Ramos (cell line): ENCODE measurements at regions not wholly inside any gene's neighbourhood (a gene's known extent, or its start where the extent isn't known, plus 50 kb on each side); places are given as distances from the start of the nearest gene placed in this dataset.

Source experiments
- in situ Hi-C: fragments of 300-500 bp; cut with MboI; formaldehyde crosslinking; loops from one replicate; pipeline ENCODE4 v1.14.3; 2022; ENCODE audit warnings: low sequenced_read_pairs; ENCODE audit not compliant: unreplicated experiment

DNA sequence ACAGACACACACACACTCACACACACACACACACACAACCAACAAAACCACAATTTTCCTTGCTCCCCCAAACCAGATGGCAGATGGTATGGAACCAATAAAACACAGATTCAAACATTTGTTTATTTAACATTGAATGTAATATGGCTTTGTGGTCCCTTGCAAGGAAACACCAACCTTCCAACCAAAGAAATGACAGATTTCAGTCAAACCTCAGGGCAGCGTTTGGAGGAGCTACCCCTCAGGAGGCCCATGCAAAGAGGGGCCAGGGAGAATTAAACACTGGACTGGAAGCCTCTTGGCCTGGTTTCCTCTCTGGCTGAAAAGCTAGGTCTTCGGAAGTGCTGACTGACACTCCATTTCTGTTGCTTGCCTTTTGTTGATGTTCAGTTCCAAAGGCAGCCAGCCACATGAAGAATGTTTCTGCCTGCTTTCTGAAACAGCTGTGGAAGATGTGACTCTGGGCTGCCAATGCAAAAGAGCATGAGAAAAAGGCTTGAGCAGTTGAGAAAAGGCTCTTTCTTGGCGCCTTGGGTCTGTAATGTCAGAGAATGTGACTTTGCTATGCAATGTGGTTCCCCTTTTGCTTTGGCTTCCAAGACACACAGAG, 296.1 kb downstream of the RPLP1 start:
- in situ Hi-C loops, result no loop called here

DNA sequence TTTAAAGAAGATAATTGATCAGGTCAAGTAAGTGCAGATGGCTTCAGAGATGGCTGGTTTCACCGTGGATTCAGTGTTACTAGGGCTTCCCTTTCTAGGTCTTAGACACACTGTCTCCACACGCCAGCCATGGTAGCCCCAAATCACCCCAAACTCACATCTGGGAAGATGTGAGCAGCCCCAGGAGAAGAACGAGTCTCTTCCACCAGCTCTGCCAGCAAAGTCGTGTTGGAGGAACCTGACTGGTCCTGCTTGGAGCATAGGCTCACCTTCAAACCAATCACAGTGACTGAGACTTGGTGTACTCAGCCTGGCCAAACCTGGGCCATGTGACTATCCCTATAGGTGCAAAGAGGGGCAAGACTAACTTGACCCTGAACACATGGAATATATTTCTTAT, 296.7 kb downstream of the RPLP1 start:
- in situ Hi-C loops, result no loop called here

DNA sequence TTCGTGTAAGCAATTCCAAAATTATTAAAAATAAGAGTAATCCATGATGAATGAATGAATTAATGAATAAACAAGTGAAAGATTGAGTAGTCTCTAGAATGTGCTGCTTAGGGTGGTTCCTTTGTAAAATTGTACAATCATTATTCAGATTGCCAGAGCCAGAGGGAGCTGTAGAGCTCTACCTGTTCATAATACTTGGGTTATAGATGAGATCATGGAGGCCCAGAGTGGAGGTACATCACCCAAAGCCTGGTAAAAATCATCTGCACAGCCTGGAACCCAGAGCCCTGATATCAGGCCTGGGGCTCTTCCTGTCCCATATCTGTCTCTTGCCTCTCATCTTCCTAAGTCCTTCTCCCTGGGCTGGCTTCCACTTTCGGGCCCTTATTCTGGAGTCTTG, 297.2 kb downstream of the RPLP1 start:
- in situ Hi-C loops, result no loop called here

DNA sequence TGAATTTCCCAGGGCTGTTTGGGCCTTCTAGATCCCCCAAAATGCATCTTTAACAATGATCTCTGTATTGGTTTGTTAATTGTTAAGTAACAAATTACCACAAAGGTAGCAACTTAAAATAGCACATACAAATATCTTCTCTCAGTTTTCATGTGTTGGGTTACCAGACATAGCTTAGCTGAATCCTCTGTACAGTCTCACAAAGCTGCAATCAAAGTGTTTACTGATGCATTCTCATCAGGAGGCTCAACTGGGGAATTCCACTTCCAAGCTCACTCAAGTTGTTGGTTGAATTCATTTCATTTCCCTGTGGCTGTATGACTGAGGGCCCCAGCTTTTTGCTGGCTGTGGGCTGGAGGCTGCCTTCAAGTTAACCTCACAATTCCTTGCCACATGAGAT, 297.6 kb downstream of the RPLP1 start:
- in situ Hi-C loops, result no loop called here

- in situ Hi-C loops, result no loop called here
Observed at GRCh38 chr15:69751147-69751546, 298.5 kb downstream of the RPLP1 start.

DNA sequence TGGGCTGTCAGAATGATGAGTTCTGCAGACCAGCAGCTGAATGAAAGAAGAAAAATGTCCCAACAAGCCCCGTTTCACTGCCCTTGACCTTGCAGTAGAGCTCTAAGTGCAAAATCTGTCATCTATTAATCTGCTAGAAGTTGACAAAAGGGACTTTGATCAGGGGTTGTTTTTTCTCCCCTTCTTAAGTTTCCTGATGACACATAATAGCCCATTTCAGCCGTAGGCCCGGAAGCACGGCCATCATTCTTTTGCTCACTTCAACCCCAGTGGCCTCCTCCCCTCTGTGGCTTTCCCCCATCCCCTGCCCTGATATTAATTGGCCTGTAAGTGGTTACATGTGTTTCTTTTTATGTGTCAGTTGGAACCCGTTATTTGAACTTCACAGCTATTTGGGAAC, 298.9 kb downstream of the RPLP1 start:
- in situ Hi-C loops, result no loop called here

DNA sequence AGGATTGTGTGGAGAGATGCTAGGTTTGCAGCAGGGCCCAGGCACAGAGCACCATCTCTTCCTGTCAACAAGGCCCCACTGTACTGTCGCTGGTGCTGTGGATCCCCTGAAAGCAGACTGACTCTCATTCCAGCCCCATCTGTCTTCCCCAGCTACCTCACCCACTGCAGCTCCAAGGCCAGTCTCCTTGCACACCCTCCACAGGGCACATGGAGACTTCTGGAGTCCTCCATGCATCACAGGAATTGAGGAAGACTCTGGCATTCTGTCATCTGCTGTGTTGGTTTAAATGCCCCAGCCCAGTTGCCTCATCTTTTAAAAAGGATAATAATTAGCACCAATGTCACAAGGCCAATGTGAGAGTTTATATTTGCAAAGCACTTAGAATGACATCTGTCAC, 301.2 kb downstream of the RPLP1 start:
- in situ Hi-C loops, result no loop called here

GRCh38 chr15:69754313-69754712, 301.7 kb downstream of the RPLP1 start:
- in situ Hi-C loops, result no loop called here

DNA sequence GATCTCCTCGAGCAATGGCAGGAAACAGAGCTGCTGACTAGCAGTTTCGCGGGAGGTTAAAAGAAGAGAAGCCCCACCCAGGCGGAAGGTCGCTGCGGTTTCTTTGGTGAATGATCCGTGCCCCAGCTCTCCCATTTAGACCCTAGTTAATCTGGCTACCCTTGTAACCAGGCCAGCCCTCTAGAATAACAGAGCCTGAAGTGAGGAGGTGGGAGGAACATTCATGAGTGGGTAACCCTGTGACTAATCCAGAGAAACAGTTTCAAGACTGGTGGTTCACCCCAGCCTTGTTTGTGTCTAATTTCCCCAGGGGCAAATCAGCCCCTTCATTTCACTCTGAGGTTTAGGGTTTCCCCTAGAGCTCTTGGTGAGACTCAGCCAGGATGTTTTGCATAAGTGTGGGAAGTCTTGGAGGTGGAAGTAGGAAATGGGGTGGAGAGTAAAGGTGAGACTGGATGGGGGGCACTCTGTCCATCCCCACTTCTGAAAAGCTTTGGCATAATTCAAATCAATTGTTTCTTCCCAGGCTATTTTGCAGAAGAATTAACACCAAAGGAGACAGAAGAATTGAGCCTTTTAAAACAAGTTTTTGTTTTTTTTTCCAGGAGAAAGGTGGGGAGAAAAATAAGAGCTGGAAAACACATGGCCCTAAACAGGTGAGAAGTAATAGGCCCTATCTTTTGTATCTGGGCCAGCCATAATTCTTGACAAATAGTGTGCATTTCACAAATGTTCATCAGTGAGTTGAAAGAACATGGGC, 303.1 kb downstream of the RPLP1 start:
- in situ Hi-C loops, result no loop called here

GRCh38 chr15:69756440-69756839, 303.8 kb downstream of the RPLP1 start:
- in situ Hi-C loops, result no loop called here

DNA sequence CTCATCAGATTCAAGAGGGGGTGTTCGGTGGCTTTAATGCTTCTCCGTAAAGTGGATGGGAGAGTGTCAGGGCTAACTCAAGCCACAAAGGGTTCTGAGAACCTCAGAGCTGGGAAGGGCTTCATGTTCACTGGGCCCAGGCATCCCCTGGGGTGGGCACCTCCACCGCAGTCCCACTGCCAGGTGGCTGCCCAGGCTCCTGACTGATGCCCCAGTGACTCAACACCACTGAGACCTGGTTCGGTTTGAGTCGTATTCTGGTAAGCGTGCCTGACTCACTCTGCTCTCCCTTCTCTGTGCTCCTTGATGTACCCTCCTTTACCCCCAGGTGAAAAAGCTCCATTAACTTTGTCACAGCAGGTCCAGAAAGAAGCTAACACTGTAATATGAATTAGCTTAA, 304.6 kb downstream of the RPLP1 start:
- in situ Hi-C loops, result no loop called here

- in situ Hi-C loops, result no loop called here
Observed at GRCh38 chr15:69758291-69758771, 305.7 kb downstream of the RPLP1 start.

DNA sequence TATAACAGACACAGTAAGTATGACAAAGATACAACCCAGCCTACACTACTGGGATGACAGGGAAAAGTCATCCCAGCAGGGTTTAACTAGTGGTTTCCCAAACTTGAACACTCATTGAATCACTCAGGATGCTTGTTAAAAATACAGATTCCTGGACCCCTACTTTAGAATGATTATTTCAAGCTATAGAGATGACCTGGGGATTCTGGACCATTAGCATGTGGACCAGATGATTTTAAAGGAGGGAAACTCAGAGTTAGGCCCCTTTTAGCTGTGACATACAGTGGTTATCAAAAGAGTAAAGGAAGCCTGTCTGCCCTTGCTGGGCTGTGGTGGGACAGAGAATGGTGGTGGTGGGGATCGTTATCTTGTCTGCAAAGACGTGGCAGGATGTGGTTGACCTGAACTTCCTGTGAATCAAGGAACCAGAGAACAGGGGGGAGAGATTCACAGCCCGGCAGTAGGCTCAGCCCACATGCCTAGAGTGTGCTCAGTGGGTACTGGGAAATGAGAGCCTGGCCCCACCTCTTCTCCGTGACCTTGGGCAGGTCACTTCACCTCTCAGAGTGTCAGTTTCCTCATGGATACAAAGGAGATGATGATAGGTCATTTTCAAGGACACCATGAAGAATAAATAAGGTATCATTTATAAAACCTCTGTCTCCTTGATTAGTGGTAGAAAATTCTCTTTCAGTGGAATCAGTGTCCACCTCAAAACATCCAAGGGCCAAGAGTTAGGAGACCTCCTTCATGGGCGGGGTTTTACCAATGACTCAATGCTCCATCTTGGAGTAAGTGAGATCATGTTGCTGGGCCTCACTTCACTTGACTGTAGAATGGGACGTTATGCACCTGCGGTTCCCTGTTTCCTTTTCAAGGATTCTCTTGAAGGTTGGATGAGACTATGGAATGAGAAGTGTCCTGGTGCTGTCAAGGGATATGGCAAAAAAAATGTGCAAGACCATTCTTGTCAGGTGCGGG, 306.5 kb downstream of the RPLP1 start:
- in situ Hi-C loops, result no loop called here

DNA sequence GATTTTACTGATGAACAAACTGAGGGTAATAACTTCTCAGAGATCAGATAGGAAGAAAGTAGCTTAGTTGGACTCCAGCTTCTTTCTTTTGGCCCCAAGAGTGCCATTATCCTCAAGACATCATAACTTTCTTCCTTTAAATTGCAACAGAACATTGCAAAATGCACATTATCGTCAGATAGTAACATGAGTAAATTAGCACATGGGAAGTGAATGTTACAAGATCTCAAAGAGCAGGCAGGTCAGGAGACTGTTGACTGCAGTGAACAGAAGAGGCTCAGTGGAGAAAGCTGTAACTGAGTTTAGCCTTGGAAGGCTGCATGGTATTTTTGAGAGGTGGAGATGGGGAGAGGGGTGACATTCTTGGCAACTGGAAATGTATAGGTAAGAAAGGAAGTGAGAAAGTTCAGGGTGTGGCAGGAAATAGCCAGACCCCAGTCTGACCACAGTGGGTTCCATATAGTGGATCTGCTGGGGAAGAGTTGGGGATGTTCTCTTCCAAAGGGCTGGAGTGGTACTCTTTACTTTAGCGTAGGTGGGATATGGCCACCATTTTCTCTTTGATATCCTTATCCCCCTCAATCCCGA, 307.7 kb downstream of the RPLP1 start:
- in situ Hi-C loops, result no loop called here

- in situ Hi-C loops, result no loop called here
Observed at GRCh38 chr15:69760890-69761568, 308.4 kb downstream of the RPLP1 start.

DNA sequence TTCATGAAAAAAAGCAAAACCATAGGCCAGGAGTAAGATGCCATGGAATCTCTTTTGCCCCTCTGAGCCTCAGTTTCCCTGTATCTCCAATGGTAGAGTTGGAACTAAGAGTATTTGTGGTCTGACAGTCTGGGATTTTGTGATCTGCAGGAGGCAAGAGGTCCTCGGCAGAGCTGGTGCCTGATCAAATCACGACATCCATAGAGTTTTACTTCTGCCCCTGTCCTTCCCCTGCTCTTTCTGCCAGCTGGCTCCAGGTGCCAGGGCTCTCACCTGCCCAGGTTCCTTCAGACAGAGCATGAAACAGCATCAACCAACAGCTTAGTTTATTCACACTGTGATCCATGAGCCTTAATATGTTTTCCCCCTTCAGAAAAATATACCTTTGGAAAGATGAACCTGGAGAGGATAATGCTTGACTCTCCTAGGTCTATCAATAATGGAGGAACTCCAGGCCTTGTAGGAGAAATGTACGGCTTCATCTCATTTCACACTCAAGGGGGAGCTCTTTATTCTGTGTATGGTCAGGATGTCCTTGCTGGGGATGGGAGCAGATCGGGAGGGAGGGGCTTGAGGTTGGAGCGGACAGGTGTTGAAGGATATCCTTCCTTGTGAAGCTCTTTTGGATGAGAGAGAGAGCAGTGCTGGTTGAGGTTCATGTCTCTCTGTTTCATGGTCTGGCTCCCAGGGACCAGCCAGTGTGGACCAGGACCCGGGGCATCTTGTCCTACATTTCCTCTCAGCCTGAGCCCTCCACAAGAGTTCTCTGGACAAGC, 309.9 kb downstream of the RPLP1 start:
- in situ Hi-C loops, result no loop called here

GRCh38 chr15:69763831-69764230, 311.2 kb downstream of the RPLP1 start:
- in situ Hi-C loops, result no loop called here

DNA sequence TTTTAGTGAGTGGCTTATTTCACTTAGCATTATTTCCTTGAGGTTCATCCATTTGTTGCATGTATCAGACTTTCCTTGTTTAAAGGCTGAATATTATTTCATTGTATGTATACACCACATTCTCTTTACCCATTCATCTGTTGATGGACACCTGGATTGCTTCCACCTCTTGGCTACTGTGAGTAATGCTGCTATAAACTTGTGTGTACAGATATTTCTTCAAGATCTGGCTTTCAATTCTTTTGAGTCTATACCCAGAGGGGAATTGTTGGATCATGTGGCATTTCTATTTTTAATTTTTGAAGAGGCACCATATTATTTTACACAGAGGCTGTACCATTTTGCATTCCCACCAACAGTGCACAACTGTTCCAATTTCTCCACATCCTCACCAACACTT, 313.5 kb downstream of the RPLP1 start:
- in situ Hi-C loops, result no loop called here

DNA sequence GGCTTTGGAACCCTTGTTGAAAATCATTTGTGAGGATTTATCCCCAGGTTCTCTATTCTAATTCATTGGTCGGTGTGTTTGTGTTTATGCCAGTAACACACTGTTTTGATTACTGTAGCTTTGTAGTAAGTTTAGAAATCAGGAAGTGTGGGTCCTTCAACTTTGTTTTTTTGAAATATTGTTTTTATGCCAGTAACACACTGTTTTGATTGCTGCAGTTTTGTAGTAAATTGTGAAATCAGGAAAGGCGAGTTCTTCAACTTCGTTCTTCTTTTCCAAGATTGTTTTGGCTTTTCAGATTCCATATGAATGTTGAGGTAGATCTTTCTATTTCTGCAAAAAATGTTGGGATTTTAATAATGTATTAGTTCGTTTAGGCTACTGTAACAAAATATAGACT, 314.6 kb downstream of the RPLP1 start:
- in situ Hi-C loops, result no loop called here
